ENCODE measurements at regions not wholly inside any gene's neighbourhood (a gene's known extent, or its start where the extent isn't known, plus 50 kb on each side); places are given as distances from the start of the nearest gene placed in this dataset.

DNA sequence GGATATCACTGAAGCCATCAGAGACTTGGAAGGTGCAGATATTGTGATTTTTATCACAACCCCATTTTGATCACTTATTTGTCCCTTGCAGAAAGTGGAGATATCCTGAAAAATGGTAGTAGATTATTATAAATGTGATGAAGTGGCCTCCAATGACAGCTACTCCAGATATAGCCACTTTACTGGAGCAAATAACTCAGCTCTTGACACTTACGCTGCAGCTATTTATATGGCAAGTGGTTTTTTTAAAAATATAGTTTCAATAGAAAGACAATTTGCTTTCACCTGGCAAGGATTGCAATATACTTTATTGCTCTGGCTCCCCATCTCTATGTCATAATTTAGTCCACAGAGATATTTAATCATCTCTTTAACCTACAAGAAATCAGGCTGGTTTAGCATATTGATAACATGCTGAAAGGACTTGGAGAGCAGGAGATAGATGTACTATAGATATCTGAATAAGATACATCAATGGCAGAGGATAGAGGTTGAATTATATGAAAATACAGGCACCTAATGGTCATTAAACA is 182.8 kb upstream of the SKOR2 start:
- H3K4me1 ChIP-seq (ENCODE audit: low read depth): no peaks in the 10 kb centered on the region
- intact Hi-C loops (cut with DNase I, micrococcal nuclease): no loop called here
- DNase-seq: no peak
- no peak for ATAC-seq
- H3K4me3 ChIP-seq: no peak overlapping the region
- H3K9me3 ChIP-seq: no peaks in the 10 kb centered on the region
- TF ChIP-seq, protein P1, sequence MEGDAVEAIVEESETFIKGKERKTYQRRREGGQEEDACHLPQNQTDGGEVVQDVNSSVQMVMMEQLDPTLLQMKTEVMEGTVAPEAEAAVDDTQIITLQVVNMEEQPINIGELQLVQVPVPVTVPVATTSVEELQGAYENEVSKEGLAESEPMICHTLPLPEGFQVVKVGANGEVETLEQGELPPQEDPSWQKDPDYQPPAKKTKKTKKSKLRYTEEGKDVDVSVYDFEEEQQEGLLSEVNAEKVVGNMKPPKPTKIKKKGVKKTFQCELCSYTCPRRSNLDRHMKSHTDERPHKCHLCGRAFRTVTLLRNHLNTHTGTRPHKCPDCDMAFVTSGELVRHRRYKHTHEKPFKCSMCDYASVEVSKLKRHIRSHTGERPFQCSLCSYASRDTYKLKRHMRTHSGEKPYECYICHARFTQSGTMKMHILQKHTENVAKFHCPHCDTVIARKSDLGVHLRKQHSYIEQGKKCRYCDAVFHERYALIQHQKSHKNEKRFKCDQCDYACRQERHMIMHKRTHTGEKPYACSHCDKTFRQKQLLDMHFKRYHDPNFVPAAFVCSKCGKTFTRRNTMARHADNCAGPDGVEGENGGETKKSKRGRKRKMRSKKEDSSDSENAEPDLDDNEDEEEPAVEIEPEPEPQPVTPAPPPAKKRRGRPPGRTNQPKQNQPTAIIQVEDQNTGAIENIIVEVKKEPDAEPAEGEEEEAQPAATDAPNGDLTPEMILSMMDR (IDR thresholded peaks at IDR 0.05): no peak
- H3K36me3 ChIP-seq (ENCODE audit: low read depth): no peaks in the 10 kb centered on the region

DNA sequence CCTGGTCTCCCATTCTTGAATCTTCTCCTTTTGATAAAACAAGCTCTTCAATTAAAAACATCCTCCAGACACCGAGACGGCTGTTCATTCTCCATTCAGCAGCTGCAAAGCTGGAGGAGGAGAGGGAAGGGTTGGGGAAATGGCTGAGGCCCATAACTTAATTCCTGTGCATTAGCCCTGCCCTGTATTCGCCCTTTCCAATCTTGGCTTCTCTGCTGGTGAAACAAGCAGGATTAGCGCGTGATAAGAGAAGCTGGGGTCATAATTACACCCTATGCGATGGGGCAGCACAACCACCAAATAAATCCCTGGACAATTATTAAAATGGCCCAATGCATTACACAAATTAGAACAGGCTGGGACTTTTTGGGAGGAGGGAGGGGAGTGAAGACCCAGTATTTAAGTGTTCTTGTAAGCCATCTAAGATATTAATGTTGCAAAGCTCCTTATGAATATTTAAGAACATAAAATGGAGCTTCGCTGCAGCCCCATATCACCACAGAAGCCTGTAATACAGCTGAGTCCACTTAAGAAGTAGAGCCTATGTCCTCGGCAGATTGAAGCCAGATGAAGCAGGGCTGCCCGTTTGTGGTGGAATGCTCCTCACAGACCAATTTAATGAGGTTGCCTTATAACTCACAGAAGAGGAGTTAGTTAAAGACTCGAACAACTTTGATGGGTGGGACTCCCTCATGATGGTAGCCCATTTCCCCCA is 176.6 kb upstream of the SKOR2 start:
- ATAC-seq: no peak
- Histone ChIP-seq H3K4me1 (ENCODE audit: low read depth) (no peaks in the 10 kb centered on the region), H3K4me3 (no peak overlapping the region), H3K9me3 (no peaks in the 10 kb centered on the region), H3K36me3 (ENCODE audit: low read depth) (no peaks in the 10 kb centered on the region)
- intact Hi-C loops (cut with DNase I, micrococcal nuclease): no loop called here
- TF ChIP-seq, protein P1 (IDR thresholded peaks at IDR 0.05): no peak
- DNase-seq: no peak

DNA sequence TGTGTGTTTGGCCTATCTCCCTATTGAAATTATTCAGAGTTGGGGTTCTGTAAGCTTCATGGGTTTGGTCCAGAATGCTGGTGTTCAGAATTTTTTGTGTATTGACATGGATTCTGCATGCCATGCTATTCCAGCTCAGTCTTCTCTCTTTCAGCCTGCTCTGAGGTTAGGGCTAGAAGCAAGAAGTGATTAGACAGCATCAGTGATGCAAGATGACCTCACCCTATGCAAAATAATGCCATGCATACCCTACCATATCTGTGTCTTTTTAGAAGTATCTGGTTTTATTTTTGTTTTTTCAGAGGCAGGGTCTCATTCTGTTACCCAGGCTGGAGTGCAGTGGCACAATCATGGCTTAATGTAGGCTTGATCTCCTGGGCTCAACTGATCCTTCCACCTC is 175.6 kb upstream of the SKOR2 start:
- H3K36me3 ChIP-seq (ENCODE audit: low read depth): no peaks in the 10 kb centered on the region

DNA sequence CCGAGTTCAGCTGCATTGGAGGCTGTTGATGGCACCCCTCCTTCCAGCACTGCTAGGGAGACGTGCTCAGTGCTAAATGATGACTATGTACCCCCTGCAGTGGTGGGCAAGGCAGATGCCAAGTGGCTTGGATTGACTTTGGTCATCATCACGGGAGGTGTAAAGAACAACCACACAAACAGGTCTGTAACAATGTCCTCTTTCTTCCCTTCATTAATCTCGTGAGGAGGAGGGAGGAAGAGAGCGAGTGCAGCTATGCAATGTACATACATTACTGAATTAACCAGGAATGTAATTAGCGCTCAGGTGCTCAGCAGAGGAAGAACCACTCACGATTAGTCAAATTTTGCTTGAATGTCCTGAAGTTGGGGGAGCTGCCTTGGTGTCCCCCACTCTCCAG is 173.9 kb upstream of the SKOR2 start:
- TF ChIP-seq, protein P1 (IDR thresholded peaks at IDR 0.05): no peak
- Histone ChIP-seq H3K9me3 (no peaks in the 10 kb centered on the region), H3K4me3 (no peak overlapping the region), H3K36me3 (ENCODE audit: low read depth) (no peaks in the 10 kb centered on the region), H3K4me1 (ENCODE audit: low read depth) (no peaks in the 10 kb centered on the region)
- no peak for ATAC-seq
- intact Hi-C loops (cut with DNase I, micrococcal nuclease): no loop called here
- DNase-seq: no peak

More for the DNA sequence above, 175.6 kb upstream of the SKOR2 start:
- intact Hi-C loops (cut with DNase I, micrococcal nuclease): no loop called here
- Histone ChIP-seq H3K4me3 (no peak overlapping the region), H3K9me3 (no peaks in the 10 kb centered on the region), H3K4me1 (ENCODE audit: low read depth) (no peaks in the 10 kb centered on the region)
- DNase-seq (no peak), ATAC-seq (no peak)
- TF ChIP-seq, protein P1 (IDR thresholded peaks at IDR 0.05): no peak

DNA sequence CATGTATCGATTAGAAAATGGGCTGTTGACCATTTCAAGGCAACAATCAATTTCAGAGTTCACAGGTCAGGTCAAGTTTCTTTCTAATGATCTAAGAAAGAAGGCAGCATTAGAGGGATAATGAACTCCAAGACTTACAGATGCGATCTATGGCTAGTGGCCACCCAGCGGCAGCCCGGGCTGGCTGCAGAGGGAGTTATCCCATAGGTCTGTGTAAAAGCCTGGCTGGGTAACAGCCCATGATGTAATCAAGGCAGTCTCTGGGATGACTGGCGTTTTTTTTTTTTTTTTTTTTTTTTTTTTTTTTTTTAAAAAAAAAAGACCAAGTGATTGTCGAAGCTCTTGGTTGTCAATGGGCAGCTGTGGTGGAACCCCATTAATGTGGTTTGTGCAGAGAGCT is 171.1 kb upstream of the SKOR2 start:
- DNase-seq: no peak
- no peaks in the 10 kb centered on the region for H3K4me1 ChIP-seq (ENCODE audit: low read depth)
- H3K36me3 ChIP-seq (ENCODE audit: low read depth): no peaks in the 10 kb centered on the region
- TF ChIP-seq, protein P1 (IDR thresholded peaks at IDR 0.05): no peak
- no peaks in the 10 kb centered on the region for H3K9me3 ChIP-seq
- no peak for ATAC-seq
- intact Hi-C loops (cut with DNase I, micrococcal nuclease): no loop called here
- H3K4me3 ChIP-seq: no peak overlapping the region
